ENCODE measurements at regions not wholly inside any gene's neighbourhood (a gene's known extent, or its start where the extent isn't known, plus 50 kb on each side); places are given as distances from the start of the nearest gene placed in this dataset.

DNA sequence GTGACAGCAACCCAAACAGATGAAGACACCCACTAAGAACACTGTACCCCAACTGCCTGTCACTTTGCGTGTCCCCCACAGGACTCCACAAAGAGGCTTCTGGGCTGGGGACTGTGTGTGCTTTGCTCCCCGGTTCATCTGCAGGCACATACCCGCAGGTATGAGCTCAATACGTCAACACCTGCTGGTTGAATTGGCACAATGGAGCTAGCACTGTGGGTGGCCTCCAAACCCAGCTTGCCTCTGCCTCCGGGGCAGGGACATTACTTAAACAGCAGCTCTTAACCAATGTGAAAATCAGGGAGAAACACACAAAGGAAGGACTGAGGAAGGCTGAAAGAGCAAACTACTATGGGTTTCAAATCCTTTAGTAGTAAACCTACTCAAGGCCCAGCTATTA is 140.2 kb upstream of the TIAM1 start:
- Mint-ChIP-seq H3K27me3 (ENCODE audit: insufficient read depth) (no peaks in the 10 kb centered on the region), H3K4me3 (no peak overlapping the region), H3K27ac (no peak overlapping the region), H3K9me3 (peaks cover 49% of the 10 kb centered on the region), H3K4me1 (no peaks in the 10 kb centered on the region), H3K36me3 (ENCODE audit: low read depth) (peaks cover 22% of the 10 kb centered on the region)
- peaks cover 31% of the 10 kb centered on the region for H3K9me3 ChIP-seq (ENCODE audit: control insufficient read depth, low read length)
- H3K36me3 ChIP-seq (ENCODE audit: control insufficient read depth, insufficient read depth, low read length): no peaks in the 10 kb centered on the region
- DNase-seq: no peak
- no peaks in the 10 kb centered on the region for H3K27me3 ChIP-seq (ENCODE audit: control insufficient read depth, insufficient read depth, low read length, poor library complexity, severe bottlenecking)
- no peaks in the 10 kb centered on the region for H3K4me1 ChIP-seq (ENCODE audit: control insufficient read depth, insufficient read depth, low read length)
- TF ChIP-seq, protein P1, sequence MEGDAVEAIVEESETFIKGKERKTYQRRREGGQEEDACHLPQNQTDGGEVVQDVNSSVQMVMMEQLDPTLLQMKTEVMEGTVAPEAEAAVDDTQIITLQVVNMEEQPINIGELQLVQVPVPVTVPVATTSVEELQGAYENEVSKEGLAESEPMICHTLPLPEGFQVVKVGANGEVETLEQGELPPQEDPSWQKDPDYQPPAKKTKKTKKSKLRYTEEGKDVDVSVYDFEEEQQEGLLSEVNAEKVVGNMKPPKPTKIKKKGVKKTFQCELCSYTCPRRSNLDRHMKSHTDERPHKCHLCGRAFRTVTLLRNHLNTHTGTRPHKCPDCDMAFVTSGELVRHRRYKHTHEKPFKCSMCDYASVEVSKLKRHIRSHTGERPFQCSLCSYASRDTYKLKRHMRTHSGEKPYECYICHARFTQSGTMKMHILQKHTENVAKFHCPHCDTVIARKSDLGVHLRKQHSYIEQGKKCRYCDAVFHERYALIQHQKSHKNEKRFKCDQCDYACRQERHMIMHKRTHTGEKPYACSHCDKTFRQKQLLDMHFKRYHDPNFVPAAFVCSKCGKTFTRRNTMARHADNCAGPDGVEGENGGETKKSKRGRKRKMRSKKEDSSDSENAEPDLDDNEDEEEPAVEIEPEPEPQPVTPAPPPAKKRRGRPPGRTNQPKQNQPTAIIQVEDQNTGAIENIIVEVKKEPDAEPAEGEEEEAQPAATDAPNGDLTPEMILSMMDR (conservative IDR thresholded peaks at IDR 0.05): no peak
- no peak overlapping the region for H3K9ac ChIP-seq (ENCODE audit: extremely low read depth, low read length, poor library complexity, severe bottlenecking)
- H3K4me3 ChIP-seq (ENCODE audit: low read length): no peak overlapping the region
- no peak overlapping the region for H3K27ac ChIP-seq (ENCODE audit: low read depth, low read length)
- 60 to 72% methylated on average over 1 to 5 of the region's 5 CpGs for WGBS, 2 experiments (ENCODE audit: insufficient coverage in 1 of 2, insufficient read length in 1 of 2)

GRCh38 chr21:31483146-31483545 is 139.1 kb upstream of the TIAM1 start:
- no peaks in the 10 kb centered on the region for H3K36me3 ChIP-seq (ENCODE audit: control insufficient read depth, insufficient read depth, low read length)
- peaks cover 22% of the 10 kb centered on the region for H3K36me3 Mint-ChIP-seq (ENCODE audit: low read depth)
- H3K4me3 Mint-ChIP-seq: no peak overlapping the region
- TF ChIP-seq, protein P1 (conservative IDR thresholded peaks at IDR 0.05): no peak
- no peaks in the 10 kb centered on the region for H3K4me1 ChIP-seq (ENCODE audit: control insufficient read depth, insufficient read depth, low read length)
- H3K4me3 ChIP-seq (ENCODE audit: low read length): no peak overlapping the region
- peaks cover 2% of the 10 kb centered on the region for H3K4me1 Mint-ChIP-seq
- H3K9me3 Mint-ChIP-seq: peaks cover 49% of the 10 kb centered on the region
- no peak overlapping the region for H3K27ac Mint-ChIP-seq
- no peaks in the 10 kb centered on the region for H3K27me3 ChIP-seq (ENCODE audit: control insufficient read depth, insufficient read depth, low read length, poor library complexity, severe bottlenecking)
- 94 to 98% methylated on average over 3 to 4 of the region's 4 CpGs for WGBS, 2 experiments (ENCODE audit: insufficient coverage in 1 of 2, insufficient read length in 1 of 2)
- H3K9me3 ChIP-seq (ENCODE audit: control insufficient read depth, low read length): peaks cover 31% of the 10 kb centered on the region
- no peaks in the 10 kb centered on the region for H3K27me3 Mint-ChIP-seq (ENCODE audit: insufficient read depth)
- no peak for DNase-seq
- no peak overlapping the region for H3K27ac ChIP-seq (ENCODE audit: low read depth, low read length)
- H3K9ac ChIP-seq (ENCODE audit: extremely low read depth, low read length, poor library complexity, severe bottlenecking): no peak overlapping the region

GRCh38 chr21:31482460-31482859 is 138.4 kb upstream of the TIAM1 start:
- Mint-ChIP-seq H3K4me3 (no peak overlapping the region), H3K27me3 (ENCODE audit: insufficient read depth) (no peaks in the 10 kb centered on the region), H3K36me3 (ENCODE audit: low read depth) (peaks cover 22% of the 10 kb centered on the region), H3K9me3 (peaks cover 49% of the 10 kb centered on the region), H3K27ac (no peak overlapping the region), H3K4me1 (peaks cover 2% of the 10 kb centered on the region)
- Histone ChIP-seq H3K4me3 (ENCODE audit: low read length) (no peak overlapping the region), H3K9ac (ENCODE audit: extremely low read depth, low read length, poor library complexity, severe bottlenecking) (no peak overlapping the region), H3K9me3 (ENCODE audit: control insufficient read depth, low read length) (peaks cover 31% of the 10 kb centered on the region), H3K27me3 (ENCODE audit: control insufficient read depth, insufficient read depth, low read length, poor library complexity, severe bottlenecking) (no peaks in the 10 kb centered on the region), H3K27ac (ENCODE audit: low read depth, low read length) (no peak overlapping the region), H3K36me3 (ENCODE audit: control insufficient read depth, insufficient read depth, low read length) (no peaks in the 10 kb centered on the region), H3K4me1 (ENCODE audit: control insufficient read depth, insufficient read depth, low read length) (no peaks in the 10 kb centered on the region)
- TF ChIP-seq, protein P1 (conservative IDR thresholded peaks at IDR 0.05): no peak
- 89 to 100% methylated on average over 5 of the region's 5 CpGs for WGBS, 2 experiments (ENCODE audit: insufficient coverage in 1 of 2, insufficient read length in 1 of 2)
- no peak for DNase-seq

All from endodermal cell (in vitro differentiated cells).